Pancreas (tissue), 10 donors: ENCODE measurements at regions not wholly inside any gene's neighbourhood (a gene's known extent, or its start where the extent isn't known, plus 50 kb on each side); places are given as distances from the start of the nearest gene placed in this dataset.

Experiments used
- ATAC-seq, 4 donors: fragments of 200-7000 bp; cut with Tn5 transposase; one replicate each; pipeline versions ENCODE4 v1.8.0 to v1.9.1; 2020; ENCODE audit warnings: mild to moderate bottlenecking in 4 of 4, moderate library complexity in 4 of 4
- DNase-seq, 6 donors: peaks; one replicate each; pipeline ENCODE4 v3.0.0-alpha.2; 2020
- FAIRE-seq: peaks from 2 replicates; lab custom pipeline; 2012; peaks lifted over from hg19 to GRCh38; lab: Jason Lieb, UNC
- H3K27ac ChIP-seq, 4 donors: fragments of 200-600 bp; sonication (generic); 1 replicate in 3 of 4; 2 replicates in 1 of 4; pipeline versions ENCODE4 v1.5.0 to v1.8.0; 2020
- H3K27me3 ChIP-seq, 4 donors: fragments of 200-600 bp; one replicate each; pipeline ENCODE4 v1.8.0; 2021
- H3K36me3 ChIP-seq, 3 donors: fragments of 200-600 bp; sonication (generic) in 1 of 3; one replicate each; pipeline versions ENCODE4 v1.5.0 to v1.8.0; 2020 to 2021
- H3K4me1 ChIP-seq, 3 donors: fragments of 200-600 bp; one replicate each; pipeline ENCODE4 v1.8.0; 2021
- H3K4me3 ChIP-seq, 4 donors: fragments of 200-600 bp; sonication (generic) in 2 of 4; one replicate each; pipeline versions ENCODE4 v1.5.0 to v1.8.0; 2020 to 2021
- H3K9me3 ChIP-seq, 4 donors: fragments of 200-600 bp; one replicate each; pipeline ENCODE4 v1.8.0; 2021
- WGBS, 2 donors: extraction: QIAGEN DNeasy Blood & Tissue Kit; methylation state at CpG; one replicate each; pipeline ENCODE4 v1.1.7; 2013; 5-methylcytosine and 5-hydroxymethylcytosine counted together
- intact Hi-C, 3 donors: fragments of 100-400 bp; cut with DNase I; formaldehyde crosslinking; loops; one replicate each; pipeline versions ENCODE4 v1.11.1 to v1.14.2; 2022
- TF ChIP-seq, protein P1 (sequence below), 4 donors: fragments of 200-600 bp; sonication (generic) in 3 of 4; IDR thresholded peaks; one replicate each; pipeline versions ENCODE4 v1.5.0 to v1.8.0; 2021; ENCODE audit warnings: antibody characterized with exemption in 4 of 4
- donor health status: healthy with polysubstance abuse.
- donor health status: DM: no; HTN: no; CAD: no; lungs with moderate emphysema.
- donor health status: DM: no; HTN: no; CAD: no.
- donor health status: control.
- donor health status: control.
- donor health status: Bipolar disorder and iron deficiency.
- donor health status: DM: yes; HTN: yes; CAD: no.
- donor health status: DM: no; HTN: no; CAD: no.
- donor health status: DM: no; HTN: no; CAD: no.
- donor health status: DM: yes; HTN: yes; CAD: no.

DNA sequence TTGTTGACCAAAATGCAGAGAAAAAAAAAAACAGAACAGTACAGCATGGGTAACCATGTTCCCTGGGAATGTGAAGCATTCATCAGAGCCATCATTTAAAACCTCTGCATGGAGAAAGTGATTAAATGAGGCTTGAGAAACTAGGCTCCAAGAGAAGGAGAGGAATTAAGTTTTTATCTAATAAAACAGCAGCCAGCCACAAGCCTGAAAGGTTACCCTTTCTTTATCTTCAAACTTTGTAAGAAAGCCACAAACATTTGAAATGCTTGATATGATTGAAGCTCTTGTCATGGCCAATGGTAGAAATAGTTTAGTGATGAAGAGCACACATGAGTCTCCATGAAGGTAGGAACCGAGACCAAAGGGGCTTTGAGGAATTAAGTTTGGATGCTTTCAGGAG lies 144.9 kb upstream of the SYT1 start:
- ATAC-seq (no peak), FAIRE-seq (no peak), DNase-seq (no peak)
- Histone ChIP-seq H3K9me3 (no peaks in the 10 kb centered on the region), H3K4me1 (no peaks in the 10 kb centered on the region), H3K27me3 (no peaks in the 10 kb centered on the region), H3K4me3 (no peak overlapping the region), H3K36me3 (no peaks in the 10 kb centered on the region), H3K27ac (no peak overlapping the region)
- intact Hi-C loops: no loop called here
- 63 to 72% methylated on average over 1 of the region's 1 CpG for WGBS, 2 donors
- TF ChIP-seq, protein P1, sequence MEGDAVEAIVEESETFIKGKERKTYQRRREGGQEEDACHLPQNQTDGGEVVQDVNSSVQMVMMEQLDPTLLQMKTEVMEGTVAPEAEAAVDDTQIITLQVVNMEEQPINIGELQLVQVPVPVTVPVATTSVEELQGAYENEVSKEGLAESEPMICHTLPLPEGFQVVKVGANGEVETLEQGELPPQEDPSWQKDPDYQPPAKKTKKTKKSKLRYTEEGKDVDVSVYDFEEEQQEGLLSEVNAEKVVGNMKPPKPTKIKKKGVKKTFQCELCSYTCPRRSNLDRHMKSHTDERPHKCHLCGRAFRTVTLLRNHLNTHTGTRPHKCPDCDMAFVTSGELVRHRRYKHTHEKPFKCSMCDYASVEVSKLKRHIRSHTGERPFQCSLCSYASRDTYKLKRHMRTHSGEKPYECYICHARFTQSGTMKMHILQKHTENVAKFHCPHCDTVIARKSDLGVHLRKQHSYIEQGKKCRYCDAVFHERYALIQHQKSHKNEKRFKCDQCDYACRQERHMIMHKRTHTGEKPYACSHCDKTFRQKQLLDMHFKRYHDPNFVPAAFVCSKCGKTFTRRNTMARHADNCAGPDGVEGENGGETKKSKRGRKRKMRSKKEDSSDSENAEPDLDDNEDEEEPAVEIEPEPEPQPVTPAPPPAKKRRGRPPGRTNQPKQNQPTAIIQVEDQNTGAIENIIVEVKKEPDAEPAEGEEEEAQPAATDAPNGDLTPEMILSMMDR (IDR thresholded peaks at IDR 0.05): no peak

DNA sequence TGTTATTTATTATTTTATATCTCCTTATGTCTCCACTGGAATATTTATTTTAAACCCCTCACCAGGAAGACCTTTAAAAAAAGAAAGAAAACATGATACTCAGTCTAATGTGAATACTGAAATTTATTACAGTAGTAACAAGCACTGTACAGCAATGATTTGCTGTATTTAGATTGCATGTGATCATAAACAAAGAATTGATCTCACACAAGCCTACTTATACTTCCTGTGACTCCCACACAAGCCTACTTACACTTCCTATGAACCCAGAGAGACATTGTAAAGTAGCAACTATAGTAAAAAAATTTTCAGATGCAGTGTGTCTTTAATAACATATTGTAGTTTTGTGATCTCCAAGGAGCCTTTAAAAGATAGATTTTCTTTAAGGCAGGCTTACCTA lies 142.7 kb upstream of the SYT1 start:
- H3K9me3 ChIP-seq: no peaks in the 10 kb centered on the region
- no peak overlapping the region for H3K27ac ChIP-seq
- DNase-seq (no peak), FAIRE-seq (no peak), ATAC-seq (no peak)
- TF ChIP-seq, protein P1 (IDR thresholded peaks at IDR 0.05): no peak
- H3K36me3 ChIP-seq: no peaks in the 10 kb centered on the region
- H3K4me3 ChIP-seq: no peak overlapping the region
- no peaks in the 10 kb centered on the region for H3K4me1 ChIP-seq
- no peaks in the 10 kb centered on the region for H3K27me3 ChIP-seq
- intact Hi-C loops: no loop called here

DNA sequence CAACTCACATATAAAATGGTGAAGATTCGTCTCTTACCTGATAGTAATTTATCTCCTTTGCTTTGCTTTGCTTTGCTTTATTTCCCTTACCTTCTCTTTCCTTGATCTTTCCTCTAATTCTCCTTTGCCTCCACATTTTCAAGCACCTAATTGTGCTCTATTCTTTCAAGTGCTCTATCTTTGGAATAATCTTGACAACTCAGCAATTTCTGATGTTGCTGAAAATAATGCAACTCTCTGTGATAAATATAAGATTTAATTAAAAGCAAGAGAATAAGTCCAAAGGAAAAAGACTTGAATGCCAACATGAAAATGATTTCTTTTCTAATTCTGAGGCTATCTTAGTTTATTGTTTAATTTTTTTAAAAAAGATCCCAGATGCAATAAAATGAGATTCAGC lies 139.5 kb upstream of the SYT1 start:
- Histone ChIP-seq H3K4me3 (no peak overlapping the region), H3K27me3 (no peaks in the 10 kb centered on the region), H3K4me1 (no peaks in the 10 kb centered on the region), H3K36me3 (no peaks in the 10 kb centered on the region), H3K27ac (no peak overlapping the region), H3K9me3 (no peaks in the 10 kb centered on the region)
- FAIRE-seq (no peak), ATAC-seq (no peak), DNase-seq (no peak)
- TF ChIP-seq, protein P1 (IDR thresholded peaks at IDR 0.05): no peak
- WGBS, 2 donors: 61 to 71% methylated on average over 1 of the region's 1 CpG
- intact Hi-C loops: no loop called here

DNA sequence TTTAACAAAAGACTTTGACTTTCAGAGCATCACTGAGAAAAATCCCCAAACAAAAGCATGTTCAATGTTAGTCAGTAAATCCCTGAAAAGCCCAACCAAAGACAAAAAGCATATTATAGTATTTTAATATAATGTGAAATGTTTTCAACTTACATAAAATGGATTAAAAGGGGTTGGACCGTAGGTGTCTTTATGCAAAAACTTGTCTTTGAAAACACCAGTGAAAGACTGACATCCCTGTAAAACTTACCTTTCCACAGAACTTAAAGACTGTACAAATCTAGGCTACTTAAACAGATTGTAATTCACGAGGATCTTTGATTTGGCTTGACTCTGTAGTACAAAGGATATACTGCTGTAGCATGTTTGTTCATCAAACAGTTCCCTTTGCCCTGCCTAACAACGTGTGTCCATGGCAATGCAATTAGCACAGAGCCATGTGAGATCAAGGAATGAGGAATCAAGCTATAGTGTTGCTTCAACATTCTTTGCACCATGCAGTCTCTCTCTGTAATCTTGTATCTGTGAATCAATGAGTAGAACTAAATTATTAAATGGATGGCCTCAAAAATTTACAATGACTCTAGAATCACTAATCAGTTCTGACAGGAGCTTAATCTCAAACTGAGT lies 138.5 kb upstream of the SYT1 start:
- H3K27me3 ChIP-seq: no peaks in the 10 kb centered on the region
- FAIRE-seq: no peak
- 23 to 30% methylated on average over 3 of the region's 3 CpGs for WGBS, 2 donors

DNA sequence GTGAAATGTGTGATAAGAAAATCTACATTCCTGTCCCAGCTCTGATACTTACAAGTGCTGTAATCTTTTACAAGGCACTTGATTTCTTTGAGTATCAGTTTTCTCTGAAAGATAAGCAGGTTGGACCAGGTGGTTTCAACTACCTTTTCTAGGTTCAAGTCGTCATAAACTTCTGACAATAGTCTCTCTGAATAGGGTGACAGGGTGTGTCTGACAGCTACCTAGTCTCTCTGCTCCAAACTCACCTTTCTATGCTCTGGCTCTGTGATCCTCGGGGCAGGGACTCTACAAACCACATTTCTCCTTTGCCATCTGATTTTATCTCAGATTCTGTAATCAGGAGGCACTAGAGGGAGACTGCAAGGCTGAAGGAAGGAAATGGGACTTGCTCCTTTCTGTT lies 137.7 kb upstream of the SYT1 start:
- Histone ChIP-seq H3K36me3 (no peaks in the 10 kb centered on the region), H3K4me1 (no peaks in the 10 kb centered on the region), H3K9me3 (no peaks in the 10 kb centered on the region), H3K4me3 (no peak overlapping the region), H3K27me3 (no peaks in the 10 kb centered on the region), H3K27ac (no peak overlapping the region)
- no peak for DNase-seq
- FAIRE-seq: no peak
- intact Hi-C loops: no loop called here
- WGBS, 2 donors: 22 to 37% methylated on average over 2 of the region's 2 CpGs
- TF ChIP-seq, protein P1 (IDR thresholded peaks at IDR 0.05): no peak
- ATAC-seq: no peak

More for the DNA sequence above, 138.5 kb upstream of the SYT1 start:
- Histone ChIP-seq H3K4me3 (no peak overlapping the region), H3K9me3 (no peaks in the 10 kb centered on the region), H3K4me1 (no peaks in the 10 kb centered on the region), H3K36me3 (no peaks in the 10 kb centered on the region), H3K27ac (no peak overlapping the region)
- no peak for ATAC-seq
- intact Hi-C loops: no loop called here
- TF ChIP-seq, protein P1 (IDR thresholded peaks at IDR 0.05): no peak
- no peak for DNase-seq
